Duodenal mucosa (tissue), 2 donors: ENCODE measurements at regions not wholly inside any gene's neighbourhood (a gene's known extent, or its start where the extent isn't known, plus 50 kb on each side); places are given as distances from the start of the nearest gene placed in this dataset.

Experiments
- H3K27ac ChIP-seq: one replicate; pipeline ENCODE4 v1.7.0; 2013; ENCODE audit warnings: low read depth, low read length
- H3K27me3 ChIP-seq, 2 donors: one replicate each; pipeline ENCODE4 v1.7.0; 2013; ENCODE audit warnings: low read length in 2 of 2, control low read depth in 1 of 2; ENCODE audit not compliant: insufficient read depth in 2 of 2, control insufficient read depth in 1 of 2
- H3K36me3 ChIP-seq, 2 donors: one replicate each; pipeline ENCODE4 v1.7.0; 2013; ENCODE audit warnings: low read length in 2 of 2, control low read depth in 1 of 2; ENCODE audit not compliant: insufficient read depth in 2 of 2, control insufficient read depth in 1 of 2
- H3K4me1 ChIP-seq, 2 donors: one replicate each; pipeline ENCODE4 v1.7.0; 2013; ENCODE audit warnings: low read length in 2 of 2, control low read depth in 1 of 2; ENCODE audit not compliant: insufficient read depth in 2 of 2, control insufficient read depth in 1 of 2
- H3K4me3 ChIP-seq, 2 donors: one replicate each; pipeline ENCODE4 v1.7.0; 2013; ENCODE audit warnings: low read length in 2 of 2, low read depth in 1 of 2
- H3K9ac ChIP-seq, 2 donors: one replicate each; pipeline ENCODE4 v1.7.0; 2013; ENCODE audit warnings: low read length in 2 of 2, low read depth in 1 of 2
- H3K9me3 ChIP-seq, 2 donors: one replicate each; pipeline ENCODE4 v1.7.0; 2013; ENCODE audit warnings: low read length in 2 of 2, control low read depth in 1 of 2; ENCODE audit not compliant: control insufficient read depth in 1 of 2

- Histone ChIP-seq H3K4me3 (no peak overlapping the region), H3K27ac (no peak overlapping the region), H3K27me3 (no peaks in the 10 kb centered on the region), H3K36me3 (no peaks in the 10 kb centered on the region), H3K9ac (no peak overlapping the region), H3K9me3 (peaks cover 10 to 11% of the 10 kb centered on the region in 2 donors), H3K4me1 (no peaks in the 10 kb centered on the region)
Observed at GRCh38 chr2:5315041-5315440, 377.1 kb upstream of the SOX11 start.

GRCh38 chr2:5315512-5315911, 376.7 kb upstream of the SOX11 start:
- Histone ChIP-seq H3K9me3 (peaks cover 10 to 11% of the 10 kb centered on the region in 2 donors), H3K27ac (no peak overlapping the region), H3K36me3 (no peaks in the 10 kb centered on the region), H3K4me3 (no peak overlapping the region), H3K27me3 (no peaks in the 10 kb centered on the region), H3K9ac (no peak overlapping the region), H3K4me1 (no peaks in the 10 kb centered on the region)

- Histone ChIP-seq H3K36me3 (no peaks in the 10 kb centered on the region), H3K27ac (no peak overlapping the region), H3K9ac (no peak overlapping the region), H3K4me3 (no peak overlapping the region), H3K9me3 (peaks cover 10 to 11% of the 10 kb centered on the region in 2 donors), H3K4me1 (no peaks in the 10 kb centered on the region), H3K27me3 (no peaks in the 10 kb centered on the region)
Observed at GRCh38 chr2:5316001-5316490, 376.1 kb upstream of the SOX11 start.

- no peak overlapping the region for H3K4me3 ChIP-seq
- no peaks in the 10 kb centered on the region for H3K4me1 ChIP-seq
- peaks cover 8 to 10% of the 10 kb centered on the region in 2 donors for H3K9me3 ChIP-seq
- no peak overlapping the region for H3K9ac ChIP-seq
- H3K27ac ChIP-seq, result no peak overlapping the region
- no peaks in the 10 kb centered on the region for H3K36me3 ChIP-seq
- no peaks in the 10 kb centered on the region for H3K27me3 ChIP-seq
Observed at GRCh38 chr2:5319493-5319892, 372.7 kb upstream of the SOX11 start.

- Histone ChIP-seq H3K27ac (no peak overlapping the region), H3K4me1 (no peaks in the 10 kb centered on the region), H3K36me3 (no peaks in the 10 kb centered on the region), H3K27me3 (no peaks in the 10 kb centered on the region), H3K4me3 (no peak overlapping the region), H3K9me3 (peaks cover 4 to 6% of the 10 kb centered on the region in 2 donors), H3K9ac (no peak overlapping the region)
Observed at GRCh38 chr2:5322396-5322795, 369.8 kb upstream of the SOX11 start.

GRCh38 chr2:5325523-5325922, 366.7 kb upstream of the SOX11 start:
- H3K4me3 ChIP-seq, result no peak overlapping the region
- H3K27me3 ChIP-seq, result no peaks in the 10 kb centered on the region
- no peak overlapping the region for H3K27ac ChIP-seq
- H3K9ac ChIP-seq, result no peak overlapping the region
- no peaks in the 10 kb centered on the region for H3K4me1 ChIP-seq
- H3K36me3 ChIP-seq, result no peaks in the 10 kb centered on the region
- H3K9me3 ChIP-seq, result peaks cover 2 to 5% of the 10 kb centered on the region in 2 donors

- Histone ChIP-seq H3K4me1 (no peaks in the 10 kb centered on the region), H3K27ac (no peak overlapping the region), H3K4me3 (no peak overlapping the region), H3K9ac (no peak overlapping the region), H3K27me3 (no peaks in the 10 kb centered on the region), H3K9me3 (peaks cover 3 to 11% of the 10 kb centered on the region in 2 donors), H3K36me3 (no peaks in the 10 kb centered on the region)
Observed at GRCh38 chr2:5328826-5329225, 363.4 kb upstream of the SOX11 start.

GRCh38 chr2:5329763-5330162, 362.4 kb upstream of the SOX11 start:
- Histone ChIP-seq H3K9me3 (peaks cover 3 to 11% of the 10 kb centered on the region in 2 donors), H3K27me3 (no peaks in the 10 kb centered on the region), H3K4me1 (no peaks in the 10 kb centered on the region), H3K4me3 (no peak overlapping the region), H3K9ac (no peak overlapping the region), H3K27ac (no peak overlapping the region), H3K36me3 (no peaks in the 10 kb centered on the region)

GRCh38 chr2:5330961-5331360, 361.2 kb upstream of the SOX11 start:
- peaks cover 3 to 11% of the 10 kb centered on the region in 2 donors for H3K9me3 ChIP-seq
- no peak overlapping the region for H3K4me3 ChIP-seq
- H3K27ac ChIP-seq, result no peak overlapping the region
- H3K27me3 ChIP-seq, result no peaks in the 10 kb centered on the region
- no peak overlapping the region for H3K9ac ChIP-seq
- H3K4me1 ChIP-seq, result no peaks in the 10 kb centered on the region
- no peaks in the 10 kb centered on the region for H3K36me3 ChIP-seq

- Histone ChIP-seq H3K9me3 (peaks cover 2 to 7% of the 10 kb centered on the region in 2 donors), H3K4me3 (no peak overlapping the region), H3K9ac (no peak overlapping the region), H3K36me3 (no peaks in the 10 kb centered on the region), H3K27ac (no peak overlapping the region), H3K27me3 (no peaks in the 10 kb centered on the region), H3K4me1 (no peaks in the 10 kb centered on the region)
Observed at GRCh38 chr2:5332925-5333324, 359.3 kb upstream of the SOX11 start.

GRCh38 chr2:5339473-5339872, 352.7 kb upstream of the SOX11 start:
- Histone ChIP-seq H3K9me3 (no peaks in the 10 kb centered on the region), H3K27me3 (no peaks in the 10 kb centered on the region), H3K27ac (no peak overlapping the region), H3K36me3 (no peaks in the 10 kb centered on the region), H3K9ac (no peak overlapping the region), H3K4me1 (no peaks in the 10 kb centered on the region), H3K4me3 (no peak overlapping the region)
